Activated CD8-positive, alpha-beta T cell treated with anti-CD3 and anti-CD28 coated beads for 36 hours (primary cell): ENCODE measurements at regions not wholly inside any gene's neighbourhood (a gene's known extent, or its start where the extent isn't known, plus 50 kb on each side); places are given as distances from the start of the nearest gene placed in this dataset.

ENCODE experiments used
- ATAC-seq: fragments of 200-7000 bp; cut with Tn5 transposase; one replicate; pipeline ENCODE4 v1.10.0; 2021; ENCODE audit warnings: mild to moderate bottlenecking, moderate library complexity
- CTCF ChIA-PET: fragments of 350-600 bp; sonication (Branson Sonifier 250); formaldehyde crosslinking; loops from one replicate; lab custom pipeline; 2021; ENCODE audit warnings: antibody characterized with exemption; lab: Charles Lee
- POLR2A ChIA-PET: fragments of 350-600 bp; sonication (Branson Sonifier 250); formaldehyde crosslinking; loops from one replicate; lab custom pipeline; 2021; ENCODE audit warnings: antibody characterized with exemption; lab: Charles Lee
- DNase-seq: peaks from one replicate; pipeline ENCODE4 v3.0.0-alpha.2; 2020
- H3K27ac Mint-ChIP-seq: one replicate; pipeline ENCODE4 v1.8.0; 2021; ENCODE audit warnings: mild to moderate bottlenecking, mixed read lengths
- H3K27me3 Mint-ChIP-seq: one replicate; pipeline ENCODE4 v1.8.0; 2021; ENCODE audit warnings: mixed read lengths
- H3K36me3 Mint-ChIP-seq: one replicate; pipeline ENCODE4 v1.8.0; 2021; ENCODE audit warnings: low read depth, mixed read lengths
- H3K4me1 Mint-ChIP-seq: one replicate; pipeline ENCODE4 v1.8.0; 2021; ENCODE audit warnings: low read depth, mixed read lengths
- H3K4me3 Mint-ChIP-seq: one replicate; pipeline ENCODE4 v1.8.0; 2021; ENCODE audit warnings: mild to moderate bottlenecking, moderate library complexity, mixed read lengths
- H3K9me3 Mint-ChIP-seq: one replicate; pipeline ENCODE4 v1.8.0; 2021; ENCODE audit warnings: mixed read lengths
- CTCF ChIP-seq: fragments of 200-600 bp; IDR thresholded peaks from one replicate; pipeline ENCODE4 v1.8.0; 2022; ENCODE audit warnings: antibody characterized with exemption, mild to moderate bottlenecking
- intact Hi-C: fragments of 100-400 bp; cut with micrococcal nuclease; formaldehyde crosslinking; loops from one replicate; pipeline ENCODE4 v1.10.0; 2022

- CTCF ChIA-PET: no interaction called here
- DNase-seq (no peak), ATAC-seq (no peak)
- Mint-ChIP-seq H3K27ac (no peak overlapping the region), H3K4me1 (no peaks in the 10 kb centered on the region), H3K36me3 (no peaks in the 10 kb centered on the region), H3K9me3 (no peaks in the 10 kb centered on the region), H3K4me3 (no peak overlapping the region), H3K27me3 (peaks cover 13% of the 10 kb centered on the region)
- POLR2A ChIA-PET: no interaction called here
- intact Hi-C loops: no loop called here
- TF ChIP-seq CTCF: no peak
Measured at GRCh38 chr4:121554382-121554781, 142.4 kb downstream of the ANXA5 start.

DNA sequence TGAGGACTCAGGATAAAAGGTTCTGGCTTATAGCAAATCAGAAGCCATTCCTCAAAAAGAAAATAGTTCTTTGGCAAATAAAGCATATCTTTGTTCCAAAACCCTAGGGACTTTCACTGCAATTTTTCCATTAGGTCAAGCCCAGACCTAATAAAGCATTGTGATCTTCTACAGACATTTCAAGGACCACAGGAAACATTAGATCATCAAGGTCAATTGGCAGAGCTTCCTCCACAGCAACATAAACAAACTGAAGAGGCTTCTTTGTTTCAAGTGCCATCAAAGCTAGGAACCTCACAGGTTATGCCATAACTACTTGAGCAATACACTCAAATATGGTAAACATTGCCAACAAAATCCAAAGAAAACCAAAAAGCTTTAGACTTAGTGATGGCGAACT, 144.9 kb downstream of the ANXA5 start:
- Mint-ChIP-seq H3K27ac (no peak overlapping the region), H3K27me3 (peaks cover 17% of the 10 kb centered on the region), H3K36me3 (no peaks in the 10 kb centered on the region), H3K4me1 (no peaks in the 10 kb centered on the region), H3K9me3 (no peaks in the 10 kb centered on the region), H3K4me3 (no peak overlapping the region)
- CTCF ChIA-PET: no interaction called here
- POLR2A ChIA-PET: no interaction called here
- no peak for DNase-seq
- no peak for TF ChIP-seq CTCF
- intact Hi-C loops: no loop called here
- no peak for ATAC-seq

GRCh38 chr4:121551271-121551670, 145.5 kb downstream of the ANXA5 start:
- DNase-seq (no peak), ATAC-seq (no peak)
- H3K27me3 Mint-ChIP-seq: peaks cover 15% of the 10 kb centered on the region
- H3K4me1 Mint-ChIP-seq: no peaks in the 10 kb centered on the region
- CTCF ChIA-PET: no interaction called here
- no peak overlapping the region for H3K27ac Mint-ChIP-seq
- no peak overlapping the region for H3K4me3 Mint-ChIP-seq
- POLR2A ChIA-PET: no interaction called here
- TF ChIP-seq CTCF: no peak
- H3K9me3 Mint-ChIP-seq: no peaks in the 10 kb centered on the region
- intact Hi-C loops: no loop called here
- H3K36me3 Mint-ChIP-seq: no peaks in the 10 kb centered on the region

- ChIA-PET POLR2A (no interaction called here), CTCF (interaction anchor here (1.0 kb wide), 1 partner anchor 58 kb away, joined by 3 read pairs; no protein-coding TSS in a partner anchor)
- DNase-seq (no peak), ATAC-seq (no peak)
- no peak overlapping the region for H3K27ac Mint-ChIP-seq
- H3K4me3 Mint-ChIP-seq: no peak overlapping the region
- no peaks in the 10 kb centered on the region for H3K36me3 Mint-ChIP-seq
- no peak for TF ChIP-seq CTCF
- H3K9me3 Mint-ChIP-seq: no peaks in the 10 kb centered on the region
- intact Hi-C loops: no loop called here
- peaks cover 2% of the 10 kb centered on the region for H3K27me3 Mint-ChIP-seq
- peaks cover 4% of the 10 kb centered on the region for H3K4me1 Mint-ChIP-seq
Measured at GRCh38 chr4:121541696-121542095, 155.1 kb downstream of the ANXA5 start.

DNA sequence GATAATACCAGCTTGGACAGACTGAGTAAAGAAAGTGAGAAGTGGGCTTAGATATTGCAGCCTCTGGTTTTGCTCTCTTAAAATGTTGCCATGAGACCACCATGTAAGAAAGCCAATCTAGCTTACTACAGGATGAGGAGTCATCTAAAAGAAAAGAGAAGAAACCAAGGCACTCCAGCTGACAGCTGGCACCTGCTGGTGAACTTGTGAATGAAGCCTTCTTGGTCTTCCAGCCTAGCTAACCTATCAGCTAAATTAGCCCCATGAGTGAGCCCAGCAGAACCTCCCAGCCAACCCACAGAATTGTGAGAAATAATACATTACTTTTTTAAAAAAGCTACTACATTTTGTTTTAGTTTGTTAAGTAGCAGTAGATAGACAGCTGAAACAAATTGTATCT, 154.5 kb upstream of the QRFPR start:
- ChIA-PET POLR2A (no interaction called here), CTCF (no interaction called here)
- H3K36me3 Mint-ChIP-seq: no peaks in the 10 kb centered on the region
- H3K4me1 Mint-ChIP-seq: no peaks in the 10 kb centered on the region
- no peak for DNase-seq
- peaks cover 8% of the 10 kb centered on the region for H3K27me3 Mint-ChIP-seq
- H3K9me3 Mint-ChIP-seq: no peaks in the 10 kb centered on the region
- intact Hi-C loops: no loop called here
- no peak for TF ChIP-seq CTCF
- no peak for ATAC-seq
- no peak overlapping the region for H3K4me3 Mint-ChIP-seq
- H3K27ac Mint-ChIP-seq: no peak overlapping the region
